Hepatocyte (in vitro differentiated cells): ENCODE measurements at regions not wholly inside any gene's neighbourhood (a gene's known extent, or its start where the extent isn't known, plus 50 kb on each side); places are given as distances from the start of the nearest gene placed in this dataset.

Experiments
- EZH2phosphoT487 ChIP-seq: fragments of 200-600 bp; sonication (generic); IDR thresholded peaks from one replicate; pipeline ENCODE4 v1.6.1; 2018; ENCODE audit warnings: antibody characterized with exemption, mild to moderate bottlenecking, low read depth, moderate library complexity; ENCODE audit not compliant: unreplicated experiment, severe bottlenecking
- TF ChIP-seq, protein P1 (sequence below): fragments of 200-600 bp; sonication (generic); IDR thresholded peaks from 2 replicates; pipeline ENCODE4 v1.5.1; 2016; ENCODE audit warnings: antibody characterized with exemption, mild to moderate bottlenecking; ENCODE audit not compliant: poor library complexity

DNA sequence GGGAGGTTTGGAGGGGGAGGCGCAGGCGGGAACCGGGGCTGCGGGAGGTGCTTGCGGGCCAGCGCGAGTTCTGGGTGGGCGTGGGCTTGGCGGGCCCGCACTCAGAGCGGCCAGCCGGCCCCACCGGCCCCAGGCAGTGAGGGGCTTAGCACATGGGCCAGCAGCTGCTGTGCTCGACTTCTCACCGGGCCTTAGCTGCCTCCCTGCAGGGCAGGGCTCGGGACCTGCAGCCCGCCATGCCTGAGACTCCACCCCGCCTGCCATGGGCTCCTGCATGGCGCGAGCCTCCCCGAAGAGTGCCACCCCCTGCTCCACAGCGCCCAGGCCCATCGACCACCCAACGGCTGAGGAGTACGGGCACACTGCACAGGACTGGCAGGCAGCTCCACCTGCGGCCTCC, 98.6 kb upstream of the IGF1R start:
- TF ChIP-seq, protein P1, sequence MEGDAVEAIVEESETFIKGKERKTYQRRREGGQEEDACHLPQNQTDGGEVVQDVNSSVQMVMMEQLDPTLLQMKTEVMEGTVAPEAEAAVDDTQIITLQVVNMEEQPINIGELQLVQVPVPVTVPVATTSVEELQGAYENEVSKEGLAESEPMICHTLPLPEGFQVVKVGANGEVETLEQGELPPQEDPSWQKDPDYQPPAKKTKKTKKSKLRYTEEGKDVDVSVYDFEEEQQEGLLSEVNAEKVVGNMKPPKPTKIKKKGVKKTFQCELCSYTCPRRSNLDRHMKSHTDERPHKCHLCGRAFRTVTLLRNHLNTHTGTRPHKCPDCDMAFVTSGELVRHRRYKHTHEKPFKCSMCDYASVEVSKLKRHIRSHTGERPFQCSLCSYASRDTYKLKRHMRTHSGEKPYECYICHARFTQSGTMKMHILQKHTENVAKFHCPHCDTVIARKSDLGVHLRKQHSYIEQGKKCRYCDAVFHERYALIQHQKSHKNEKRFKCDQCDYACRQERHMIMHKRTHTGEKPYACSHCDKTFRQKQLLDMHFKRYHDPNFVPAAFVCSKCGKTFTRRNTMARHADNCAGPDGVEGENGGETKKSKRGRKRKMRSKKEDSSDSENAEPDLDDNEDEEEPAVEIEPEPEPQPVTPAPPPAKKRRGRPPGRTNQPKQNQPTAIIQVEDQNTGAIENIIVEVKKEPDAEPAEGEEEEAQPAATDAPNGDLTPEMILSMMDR, result no peak
- TF ChIP-seq EZH2phosphoT487, result no peak
